ENCODE measurements at regions not wholly inside any gene's neighbourhood (a gene's known extent, or its start where the extent isn't known, plus 50 kb on each side); places are given as distances from the start of the nearest gene placed in this dataset.
"Not testable (repeated sequence)": the region's sequence is repeated elsewhere in the genome, so short reads cannot be mapped to it uniquely, and the experiment has no call there.

DNA sequence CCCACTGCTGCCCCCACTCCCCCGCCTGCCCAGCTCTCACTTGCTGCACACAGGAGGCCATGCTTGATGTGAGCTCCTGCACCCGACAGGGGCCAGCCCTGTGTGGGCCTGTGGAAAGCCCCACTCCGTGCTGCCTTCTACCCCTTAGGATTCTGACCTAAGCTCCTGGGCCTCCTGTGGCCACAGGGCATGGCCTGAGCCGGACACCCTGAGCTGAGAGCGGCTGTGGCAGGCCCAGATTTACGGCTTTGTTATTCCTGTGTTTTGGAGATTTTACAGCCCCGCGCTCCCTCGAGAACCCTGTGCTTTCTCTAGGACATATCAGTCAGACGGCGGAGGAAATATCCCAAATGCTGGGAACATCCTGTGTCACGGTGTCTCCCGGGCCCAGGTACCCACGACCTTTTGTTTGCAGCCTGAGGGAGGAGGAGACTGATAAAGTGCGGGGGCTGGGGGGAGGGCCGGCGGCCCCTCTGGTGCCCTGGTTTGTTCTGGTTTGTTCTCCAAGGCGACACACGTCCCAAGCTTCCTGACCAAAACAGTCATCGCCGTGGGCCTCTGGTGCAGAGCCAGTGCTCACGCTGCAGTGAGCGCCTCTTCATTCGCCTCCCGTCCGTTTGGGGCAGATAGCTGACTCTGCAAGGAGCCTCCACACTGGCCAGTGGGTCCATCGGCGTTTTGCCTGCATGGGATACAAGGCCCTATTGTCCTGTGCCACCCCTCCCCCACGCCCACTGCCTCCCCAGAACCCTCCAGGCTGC, 363.4 kb downstream of the C16orf95 start:
- intact Hi-C loops (cut with DNase I) = no loop called here
- no peak for TF ChIP-seq POLR2A (IDR thresholded peaks at IDR 0.05)
- TF ChIP-seq POLR2AphosphoS5 (IDR thresholded peaks at IDR 0.05; ENCODE audit: insufficient read depth in 1 of 2, low read depth in 1 of 2) = no peak
- TF ChIP-seq, protein P1, sequence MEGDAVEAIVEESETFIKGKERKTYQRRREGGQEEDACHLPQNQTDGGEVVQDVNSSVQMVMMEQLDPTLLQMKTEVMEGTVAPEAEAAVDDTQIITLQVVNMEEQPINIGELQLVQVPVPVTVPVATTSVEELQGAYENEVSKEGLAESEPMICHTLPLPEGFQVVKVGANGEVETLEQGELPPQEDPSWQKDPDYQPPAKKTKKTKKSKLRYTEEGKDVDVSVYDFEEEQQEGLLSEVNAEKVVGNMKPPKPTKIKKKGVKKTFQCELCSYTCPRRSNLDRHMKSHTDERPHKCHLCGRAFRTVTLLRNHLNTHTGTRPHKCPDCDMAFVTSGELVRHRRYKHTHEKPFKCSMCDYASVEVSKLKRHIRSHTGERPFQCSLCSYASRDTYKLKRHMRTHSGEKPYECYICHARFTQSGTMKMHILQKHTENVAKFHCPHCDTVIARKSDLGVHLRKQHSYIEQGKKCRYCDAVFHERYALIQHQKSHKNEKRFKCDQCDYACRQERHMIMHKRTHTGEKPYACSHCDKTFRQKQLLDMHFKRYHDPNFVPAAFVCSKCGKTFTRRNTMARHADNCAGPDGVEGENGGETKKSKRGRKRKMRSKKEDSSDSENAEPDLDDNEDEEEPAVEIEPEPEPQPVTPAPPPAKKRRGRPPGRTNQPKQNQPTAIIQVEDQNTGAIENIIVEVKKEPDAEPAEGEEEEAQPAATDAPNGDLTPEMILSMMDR (IDR thresholded peaks at IDR 0.05) = no peak
- H3K4me3 ChIP-seq = no peak overlapping the region
- no peak for DNase-seq (ENCODE audit: extremely low spot score in 2 of 2)
- no peak overlapping the region for H3K27ac ChIP-seq
- H3K36me3 ChIP-seq = no peaks in the 10 kb centered on the region
- no peaks in the 10 kb centered on the region for H3K4me1 ChIP-seq
- no peaks in the 10 kb centered on the region for H3K9me3 ChIP-seq
- H3K27me3 ChIP-seq = no peaks in the 10 kb centered on the region

DNA sequence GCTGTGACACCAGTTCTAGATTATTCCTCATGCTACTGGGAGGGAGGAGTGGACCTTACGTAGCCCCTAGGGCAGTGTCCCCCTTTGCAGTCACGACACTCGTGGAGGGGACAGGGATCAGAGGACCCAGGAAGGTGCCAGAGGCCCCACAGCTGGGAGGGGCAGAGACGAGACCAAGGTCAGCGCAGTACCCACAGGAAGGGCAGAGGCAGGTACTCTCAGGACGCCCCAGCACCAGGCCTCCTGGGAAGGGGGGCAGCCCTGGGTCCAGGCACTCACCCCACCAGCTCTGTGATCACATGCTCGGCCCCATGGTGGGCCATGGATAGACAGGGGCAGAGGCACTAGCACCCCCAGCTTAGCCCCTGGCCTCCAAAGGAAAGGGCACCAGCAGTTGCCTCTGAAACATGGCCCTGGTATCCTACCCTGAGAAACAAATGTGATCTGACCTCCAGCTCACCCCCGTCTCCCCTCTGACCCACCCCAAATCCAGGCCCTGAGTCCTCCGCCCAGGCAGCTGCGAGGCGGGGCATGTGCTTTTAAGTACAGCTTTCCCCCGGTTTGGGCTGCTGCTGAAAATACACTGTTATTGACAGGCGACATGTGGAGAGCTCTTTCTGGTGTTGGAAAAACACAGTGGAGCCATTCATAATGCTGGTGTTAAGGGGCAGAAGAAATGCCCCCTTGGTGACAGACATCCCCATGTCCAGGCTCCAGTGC, 361.9 kb downstream of the C16orf95 start:
- TF ChIP-seq POLR2A (IDR thresholded peaks at IDR 0.05) (no peak), POLR2AphosphoS5 (IDR thresholded peaks at IDR 0.05; ENCODE audit: insufficient read depth in 1 of 2, low read depth in 1 of 2) (no peak)
- TF ChIP-seq, protein P1 (IDR thresholded peaks at IDR 0.05) = no peak
- no peak for DNase-seq (ENCODE audit: extremely low spot score in 2 of 2)
- H3K27me3 ChIP-seq = no peaks in the 10 kb centered on the region

DNA sequence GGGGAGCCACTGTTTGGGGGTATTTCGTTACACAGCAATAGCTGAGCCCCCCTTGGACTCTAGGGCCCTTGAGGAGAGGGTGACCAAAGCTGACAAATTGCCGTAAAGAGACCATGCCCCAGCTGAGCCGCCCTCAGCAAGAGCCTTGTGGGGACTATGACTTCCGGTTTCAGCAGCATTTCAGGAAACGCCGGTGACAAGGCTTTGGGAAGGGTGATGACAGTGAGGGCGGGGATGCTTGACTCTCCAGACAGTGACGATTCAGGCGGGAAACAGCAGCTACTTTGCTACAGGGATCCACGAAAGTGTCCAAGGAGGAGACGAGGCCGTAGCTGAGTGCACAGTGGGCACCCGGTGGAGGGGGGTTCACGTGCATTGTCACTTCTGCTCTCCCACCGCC, 360.8 kb downstream of the C16orf95 start:
- intact Hi-C loops (cut with DNase I) = no loop called here
- DNase-seq (ENCODE audit: extremely low spot score in 2 of 2) = no peak
- H3K36me3 ChIP-seq = no peaks in the 10 kb centered on the region
- no peaks in the 10 kb centered on the region for H3K27me3 ChIP-seq
- no peaks in the 10 kb centered on the region for H3K4me1 ChIP-seq
- TF ChIP-seq POLR2A (IDR thresholded peaks at IDR 0.05) = no peak
- H3K9me3 ChIP-seq = no peaks in the 10 kb centered on the region
- no peak overlapping the region for H3K4me3 ChIP-seq
- no peak overlapping the region for H3K27ac ChIP-seq

More for the DNA sequence above, 361.9 kb downstream of the C16orf95 start:
- Histone ChIP-seq H3K27ac (no peak overlapping the region), H3K9me3 (no peaks in the 10 kb centered on the region), H3K36me3 (no peaks in the 10 kb centered on the region), H3K4me3 (no peak overlapping the region), H3K4me1 (no peaks in the 10 kb centered on the region)
- intact Hi-C loops (cut with DNase I) = no loop called here

DNA sequence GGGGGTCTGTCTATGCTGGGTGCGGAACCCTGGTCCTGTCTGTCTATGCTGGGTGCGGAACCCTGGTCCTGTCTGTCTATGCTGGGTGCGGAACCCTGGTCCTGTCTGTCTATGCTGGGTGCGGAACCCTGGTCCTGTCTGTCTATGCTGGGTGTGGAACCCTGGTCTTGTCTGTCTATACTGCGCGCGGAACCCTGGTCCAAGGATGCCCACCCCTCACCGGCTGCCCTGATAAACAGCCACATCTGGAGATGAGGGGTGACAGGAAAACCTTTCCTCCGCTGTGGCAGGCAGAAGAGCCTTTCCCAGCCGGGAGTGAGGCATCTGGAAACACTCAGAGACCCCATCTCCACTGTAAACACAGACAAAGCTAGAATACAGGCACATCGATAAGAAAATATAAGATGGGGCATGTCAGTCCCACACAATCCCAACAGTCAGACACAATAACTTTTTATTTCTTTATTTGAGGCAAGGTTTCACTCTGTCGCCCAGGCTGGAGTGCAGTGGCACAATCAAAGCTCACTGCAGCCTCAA, 359.5 kb downstream of the C16orf95 start:
- H3K4me1 ChIP-seq; DNase-seq (ENCODE audit: extremely low spot score in 2 of 2); intact Hi-C loops (cut with DNase I); H3K9me3 ChIP-seq; H3K36me3 ChIP-seq; H3K27me3 ChIP-seq; H3K4me3 ChIP-seq; H3K27ac ChIP-seq: not testable (repeated sequence)

DNA sequence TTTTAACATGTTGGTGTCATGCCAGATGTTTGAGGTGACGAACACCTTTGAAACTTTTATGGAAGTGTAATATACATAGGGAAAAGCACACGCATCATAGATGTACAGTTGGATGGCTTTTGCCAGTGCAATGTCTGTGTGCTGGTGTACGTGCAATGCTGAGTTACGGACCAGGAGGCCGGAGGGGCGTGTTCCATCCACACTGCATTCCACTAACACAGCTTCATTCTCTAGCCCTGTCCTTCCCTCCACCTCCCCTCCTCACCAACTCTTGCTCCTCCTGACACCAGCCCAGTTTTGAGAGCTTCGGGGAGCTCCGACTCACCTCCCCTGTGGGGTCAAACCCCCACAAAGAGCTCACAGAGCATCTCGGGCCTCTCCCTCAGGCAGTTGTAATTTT, 358.8 kb downstream of the C16orf95 start:
- H3K9me3 ChIP-seq = no peaks in the 10 kb centered on the region
- TF ChIP-seq POLR2A (IDR thresholded peaks at IDR 0.05) (no peak), POLR2AphosphoS5 (IDR thresholded peaks at IDR 0.05; ENCODE audit: insufficient read depth in 1 of 2, low read depth in 1 of 2) (no peak)
- TF ChIP-seq, protein P1 (IDR thresholded peaks at IDR 0.05) = no peak
- no peaks in the 10 kb centered on the region for H3K27me3 ChIP-seq
- H3K4me3 ChIP-seq = no peak overlapping the region
- intact Hi-C loops (cut with DNase I) = no loop called here
- H3K4me1 ChIP-seq = no peaks in the 10 kb centered on the region
- DNase-seq (ENCODE audit: extremely low spot score in 2 of 2) = no peak
- H3K36me3 ChIP-seq = no peaks in the 10 kb centered on the region
- H3K27ac ChIP-seq = no peak overlapping the region

Data from vagina (tissue), 2 donors.